Sigmoid colon (tissue), 3 donors: ENCODE measurements at regions not wholly inside any gene's neighbourhood (a gene's known extent, or its start where the extent isn't known, plus 50 kb on each side); places are given as distances from the start of the nearest gene placed in this dataset.
"Not testable (repeated sequence)": the region's sequence is repeated elsewhere in the genome, so short reads cannot be mapped to it uniquely, and the experiment has no call there.

Experiments used
- CTCF ChIP-seq, 4 experiments: fragments of 450-650 bp in 3 of 4; fragments of 200-600 bp in 1 of 4; IDR thresholded peaks; one replicate each; pipeline ENCODE4 v1.5.1; 2016 to 2019; ENCODE audit warnings: antibody characterized with exemption in 4 of 4, mild to moderate bottlenecking in 3 of 4, moderate library complexity in 2 of 4
- POLR2A ChIP-seq, 2 donors: fragments of 450-650 bp; IDR thresholded peaks; one replicate each; pipeline ENCODE4 v1.6.1; 2016; ENCODE audit warnings: antibody characterized with exemption in 2 of 2, mild to moderate bottlenecking in 2 of 2, moderate library complexity in 2 of 2

- not testable (repeated sequence) for TF ChIP-seq CTCF, POLR2A (IDR thresholded peaks at IDR 0.05)
Observed at GRCh38 chr1:146308892-146309291, 80.1 kb upstream of the NOTCH2NLA start.
